C4-2B (cell line): ENCODE measurements at regions not wholly inside any gene's neighbourhood (a gene's known extent, or its start where the extent isn't known, plus 50 kb on each side); places are given as distances from the start of the nearest gene placed in this dataset.

Experiments used
- ZFX ChIP-seq: fragments of 450-650 bp; IDR thresholded peaks from 2 replicates; pipeline ENCODE4 v1.6.1; 2017
- TF ChIP-seq, protein P1 (sequence below): fragments of 450-650 bp; conservative IDR thresholded peaks from 2 replicates; pipeline ENCODE4 v1.5.1; 2017; ENCODE audit warnings: mild to moderate bottlenecking

DNA sequence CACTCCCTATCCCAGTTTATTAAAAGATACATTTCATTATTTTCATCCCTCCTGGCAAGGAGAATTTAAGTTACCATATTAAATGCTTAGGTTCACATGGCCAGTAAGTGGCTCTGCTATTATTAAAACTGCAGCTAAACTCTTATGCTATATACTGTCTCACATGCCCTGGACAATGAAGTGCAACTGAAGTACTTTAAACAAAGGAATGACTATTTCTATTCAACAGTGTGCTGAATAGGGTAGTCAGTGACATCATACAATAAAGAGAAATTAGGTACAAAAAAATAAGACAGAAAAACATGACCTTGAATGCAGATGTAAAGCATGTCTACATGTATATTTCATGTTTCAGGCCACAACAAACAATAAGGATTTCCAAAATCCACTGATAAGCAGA lies 282.6 kb upstream of the SMC2 start:
- TF ChIP-seq, protein P1, sequence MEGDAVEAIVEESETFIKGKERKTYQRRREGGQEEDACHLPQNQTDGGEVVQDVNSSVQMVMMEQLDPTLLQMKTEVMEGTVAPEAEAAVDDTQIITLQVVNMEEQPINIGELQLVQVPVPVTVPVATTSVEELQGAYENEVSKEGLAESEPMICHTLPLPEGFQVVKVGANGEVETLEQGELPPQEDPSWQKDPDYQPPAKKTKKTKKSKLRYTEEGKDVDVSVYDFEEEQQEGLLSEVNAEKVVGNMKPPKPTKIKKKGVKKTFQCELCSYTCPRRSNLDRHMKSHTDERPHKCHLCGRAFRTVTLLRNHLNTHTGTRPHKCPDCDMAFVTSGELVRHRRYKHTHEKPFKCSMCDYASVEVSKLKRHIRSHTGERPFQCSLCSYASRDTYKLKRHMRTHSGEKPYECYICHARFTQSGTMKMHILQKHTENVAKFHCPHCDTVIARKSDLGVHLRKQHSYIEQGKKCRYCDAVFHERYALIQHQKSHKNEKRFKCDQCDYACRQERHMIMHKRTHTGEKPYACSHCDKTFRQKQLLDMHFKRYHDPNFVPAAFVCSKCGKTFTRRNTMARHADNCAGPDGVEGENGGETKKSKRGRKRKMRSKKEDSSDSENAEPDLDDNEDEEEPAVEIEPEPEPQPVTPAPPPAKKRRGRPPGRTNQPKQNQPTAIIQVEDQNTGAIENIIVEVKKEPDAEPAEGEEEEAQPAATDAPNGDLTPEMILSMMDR, result no peak
- TF ChIP-seq ZFX, result no peak
